Activated T-helper 2 cell treated with anti-CD3 and anti-CD28 coated beads, Interferon-gamma antibody, Interleukin-2, Interleukin-4, amounts not matched to agents 10 μg/mL and 5 μg/mL and 100 μg/mL, durations not matched to agents 14 hours and 24 hours and 36 hours (primary cell): ENCODE measurements at regions not wholly inside any gene's neighbourhood (a gene's known extent, or its start where the extent isn't known, plus 50 kb on each side); places are given as distances from the start of the nearest gene placed in this dataset.
A peak's percentile ranks its signal among the peaks of the same experiment; 100 is the strongest.
"Not testable (repeated sequence)": the region's sequence is repeated elsewhere in the genome, so short reads cannot be mapped to it uniquely, and the experiment has no call there.

Source experiments
- DNase-seq: peaks from one replicate; pipeline ENCODE4 v3.0.0; 2021; ENCODE audit warnings: low spot score
- H3K27ac Mint-ChIP-seq: one replicate; pipeline ENCODE4 v1.8.0; 2021; ENCODE audit warnings: mixed read lengths
- H3K27me3 Mint-ChIP-seq: one replicate; pipeline ENCODE4 v1.8.0; 2021; ENCODE audit warnings: low read depth, mixed read lengths
- H3K36me3 Mint-ChIP-seq: one replicate; pipeline ENCODE4 v1.8.0; 2021; ENCODE audit warnings: low read depth, mixed read lengths
- H3K4me1 Mint-ChIP-seq: one replicate; pipeline ENCODE4 v1.8.0; 2021; ENCODE audit warnings: low read depth, mixed read lengths
- H3K4me3 Mint-ChIP-seq: one replicate; pipeline ENCODE4 v1.8.0; 2021; ENCODE audit warnings: low read depth, mild to moderate bottlenecking, moderate library complexity, mixed read lengths
- H3K9me3 Mint-ChIP-seq: one replicate; pipeline ENCODE4 v1.8.0; 2021; ENCODE audit warnings: mixed read lengths
- intact Hi-C: fragments of 100-400 bp; cut with micrococcal nuclease; formaldehyde crosslinking; loops from one replicate; pipeline ENCODE4 v1.15.1; 2023

- no peak for DNase-seq
- intact Hi-C loops: no loop called here
- no peaks in the 10 kb centered on the region for H3K36me3 Mint-ChIP-seq
- no peaks in the 10 kb centered on the region for H3K9me3 Mint-ChIP-seq
- H3K4me1 Mint-ChIP-seq: peaks cover 4% of the 10 kb centered on the region
- no peak overlapping the region for H3K4me3 Mint-ChIP-seq
- H3K27ac Mint-ChIP-seq: no peak overlapping the region
- H3K27me3 Mint-ChIP-seq: peaks cover 2% of the 10 kb centered on the region
Observed at GRCh38 chr4:165548702-165549101, 169.9 kb downstream of the CPE start.

- no peak overlapping the region for H3K27ac Mint-ChIP-seq
- H3K4me3 Mint-ChIP-seq: no peak overlapping the region
- no peaks in the 10 kb centered on the region for H3K4me1 Mint-ChIP-seq
- H3K27me3 Mint-ChIP-seq: peaks cover 2% of the 10 kb centered on the region
- no peaks in the 10 kb centered on the region for H3K36me3 Mint-ChIP-seq
- no peaks in the 10 kb centered on the region for H3K9me3 Mint-ChIP-seq
- no peak for DNase-seq
- intact Hi-C loops: no loop called here
Observed at GRCh38 chr4:165553221-165553810, 174.5 kb downstream of the CPE start.

GRCh38 chr4:165555302-165555701 lies 176.5 kb downstream of the CPE start:
- Mint-ChIP-seq H3K4me3 (no peak overlapping the region), H3K27ac (no peak overlapping the region), H3K36me3 (no peaks in the 10 kb centered on the region), H3K4me1 (no peaks in the 10 kb centered on the region), H3K9me3 (no peaks in the 10 kb centered on the region), H3K27me3 (peaks cover 2% of the 10 kb centered on the region)
- DNase-seq: no peak
- intact Hi-C loops: no loop called here

- H3K4me1 Mint-ChIP-seq: no peaks in the 10 kb centered on the region
- no peaks in the 10 kb centered on the region for H3K36me3 Mint-ChIP-seq
- H3K9me3 Mint-ChIP-seq: no peaks in the 10 kb centered on the region
- no peak for DNase-seq
- H3K27ac Mint-ChIP-seq: no peak overlapping the region
- H3K4me3 Mint-ChIP-seq: no peak overlapping the region
- intact Hi-C loops: no loop called here
- H3K27me3 Mint-ChIP-seq: peaks cover 2% of the 10 kb centered on the region
Observed at GRCh38 chr4:165556383-165556782, 177.6 kb downstream of the CPE start.

- no peak overlapping the region for H3K4me3 Mint-ChIP-seq
- no peaks in the 10 kb centered on the region for H3K9me3 Mint-ChIP-seq
- no peaks in the 10 kb centered on the region for H3K4me1 Mint-ChIP-seq
- intact Hi-C loops: no loop called here
- no peaks in the 10 kb centered on the region for H3K36me3 Mint-ChIP-seq
- DNase-seq: no peak
- H3K27ac Mint-ChIP-seq: no peak overlapping the region
- H3K27me3 Mint-ChIP-seq: no peaks in the 10 kb centered on the region
Observed at GRCh38 chr4:165560941-165561340, 182.1 kb downstream of the CPE start.

GRCh38 chr4:165563851-165564250 lies 185.0 kb downstream of the CPE start:
- no peaks in the 10 kb centered on the region for H3K9me3 Mint-ChIP-seq
- no peaks in the 10 kb centered on the region for H3K4me1 Mint-ChIP-seq
- H3K36me3 Mint-ChIP-seq: no peaks in the 10 kb centered on the region
- intact Hi-C loops: no loop called here
- H3K4me3 Mint-ChIP-seq: no peak overlapping the region
- no peak overlapping the region for H3K27ac Mint-ChIP-seq
- no peaks in the 10 kb centered on the region for H3K27me3 Mint-ChIP-seq
- no peak for DNase-seq

- DNase-seq: no peak
- intact Hi-C loops: no loop called here
- no peaks in the 10 kb centered on the region for H3K9me3 Mint-ChIP-seq
- peaks cover 2% of the 10 kb centered on the region for H3K4me1 Mint-ChIP-seq
- no peaks in the 10 kb centered on the region for H3K27me3 Mint-ChIP-seq
- H3K27ac Mint-ChIP-seq: no peak overlapping the region
- H3K36me3 Mint-ChIP-seq: no peaks in the 10 kb centered on the region
- no peak overlapping the region for H3K4me3 Mint-ChIP-seq
Observed at GRCh38 chr4:165569031-165569430, 190.2 kb downstream of the CPE start.

- H3K27me3 Mint-ChIP-seq, H3K27ac Mint-ChIP-seq, H3K9me3 Mint-ChIP-seq, H3K36me3 Mint-ChIP-seq, H3K4me1 Mint-ChIP-seq, H3K4me3 Mint-ChIP-seq, DNase-seq: not testable (repeated sequence)
- intact Hi-C loops: loop anchor here (1.0 kb wide), 1 partner anchor 42 kb away; no protein-coding TSS in a partner anchor
Observed at GRCh38 chr4:165571476-165571875, 192.7 kb downstream of the CPE start.

GRCh38 chr4:165580351-165580905 lies 201.6 kb downstream of the CPE start:
- no peak for DNase-seq
- H3K27ac Mint-ChIP-seq: peak overlapping the region; percentile 50
- H3K4me1 Mint-ChIP-seq: peaks cover 6% of the 10 kb centered on the region
- no peaks in the 10 kb centered on the region for H3K36me3 Mint-ChIP-seq
- H3K27me3 Mint-ChIP-seq: no peaks in the 10 kb centered on the region
- no peaks in the 10 kb centered on the region for H3K9me3 Mint-ChIP-seq
- no peak overlapping the region for H3K4me3 Mint-ChIP-seq
- intact Hi-C loops: no loop called here

GRCh38 chr4:165583341-165583740 lies 204.5 kb downstream of the CPE start:
- Mint-ChIP-seq H3K27ac (no peak overlapping the region), H3K27me3 (no peaks in the 10 kb centered on the region), H3K4me1 (no peaks in the 10 kb centered on the region), H3K36me3 (no peaks in the 10 kb centered on the region), H3K9me3 (no peaks in the 10 kb centered on the region), H3K4me3 (no peak overlapping the region)
- DNase-seq: no peak
- intact Hi-C loops: no loop called here

GRCh38 chr4:165584916-165585315 lies 206.1 kb downstream of the CPE start:
- intact Hi-C loops: no loop called here
- no peak overlapping the region for H3K27ac Mint-ChIP-seq
- H3K27me3 Mint-ChIP-seq: no peaks in the 10 kb centered on the region
- H3K4me1 Mint-ChIP-seq: no peaks in the 10 kb centered on the region
- no peak overlapping the region for H3K4me3 Mint-ChIP-seq
- H3K9me3 Mint-ChIP-seq: no peaks in the 10 kb centered on the region
- no peaks in the 10 kb centered on the region for H3K36me3 Mint-ChIP-seq
- DNase-seq: no peak

GRCh38 chr4:165588534-165589315 lies 209.9 kb downstream of the CPE start:
- Mint-ChIP-seq H3K4me1 (no peaks in the 10 kb centered on the region), H3K4me3 (no peak overlapping the region), H3K27ac (no peak overlapping the region), H3K27me3 (no peaks in the 10 kb centered on the region), H3K36me3 (no peaks in the 10 kb centered on the region), H3K9me3 (no peaks in the 10 kb centered on the region)
- no peak for DNase-seq
- intact Hi-C loops: no loop called here

GRCh38 chr4:165592386-165592785 lies 213.6 kb downstream of the CPE start:
- intact Hi-C loops: no loop called here
- H3K9me3 Mint-ChIP-seq: no peaks in the 10 kb centered on the region
- no peak for DNase-seq
- H3K27ac Mint-ChIP-seq: no peak overlapping the region
- no peaks in the 10 kb centered on the region for H3K27me3 Mint-ChIP-seq
- H3K4me1 Mint-ChIP-seq: no peaks in the 10 kb centered on the region
- no peak overlapping the region for H3K4me3 Mint-ChIP-seq
- no peaks in the 10 kb centered on the region for H3K36me3 Mint-ChIP-seq
